AG10803 (cell line): ENCODE measurements at regions not wholly inside any gene's neighbourhood (a gene's known extent, or its start where the extent isn't known, plus 50 kb on each side); places are given as distances from the start of the nearest gene placed in this dataset.
"Not testable (repeated sequence)": the region's sequence is repeated elsewhere in the genome, so short reads cannot be mapped to it uniquely, and the experiment has no call there.

Experiments
- DNase-seq: peaks from one replicate; pipeline ENCODE4 v3.0.0; 2010; ENCODE audit warnings: low read depth
- H3K4me3 ChIP-seq: 2 replicates; pipeline ENCODE4 v1.5.1; 2011; ENCODE audit warnings: mild to moderate bottlenecking, low read length, control low read depth
- TF ChIP-seq, protein P1 (sequence below): conservative IDR thresholded peaks from 2 replicates; pipeline ENCODE4 v1.5.1; 2011; ENCODE audit warnings: mild to moderate bottlenecking, low read length, control low read depth, inconsistent platforms

GRCh38 chr7:81873559-81873958 is 103.7 kb upstream of the HGF start:
- H3K4me3 ChIP-seq, result no peak overlapping the region
- TF ChIP-seq, protein P1, sequence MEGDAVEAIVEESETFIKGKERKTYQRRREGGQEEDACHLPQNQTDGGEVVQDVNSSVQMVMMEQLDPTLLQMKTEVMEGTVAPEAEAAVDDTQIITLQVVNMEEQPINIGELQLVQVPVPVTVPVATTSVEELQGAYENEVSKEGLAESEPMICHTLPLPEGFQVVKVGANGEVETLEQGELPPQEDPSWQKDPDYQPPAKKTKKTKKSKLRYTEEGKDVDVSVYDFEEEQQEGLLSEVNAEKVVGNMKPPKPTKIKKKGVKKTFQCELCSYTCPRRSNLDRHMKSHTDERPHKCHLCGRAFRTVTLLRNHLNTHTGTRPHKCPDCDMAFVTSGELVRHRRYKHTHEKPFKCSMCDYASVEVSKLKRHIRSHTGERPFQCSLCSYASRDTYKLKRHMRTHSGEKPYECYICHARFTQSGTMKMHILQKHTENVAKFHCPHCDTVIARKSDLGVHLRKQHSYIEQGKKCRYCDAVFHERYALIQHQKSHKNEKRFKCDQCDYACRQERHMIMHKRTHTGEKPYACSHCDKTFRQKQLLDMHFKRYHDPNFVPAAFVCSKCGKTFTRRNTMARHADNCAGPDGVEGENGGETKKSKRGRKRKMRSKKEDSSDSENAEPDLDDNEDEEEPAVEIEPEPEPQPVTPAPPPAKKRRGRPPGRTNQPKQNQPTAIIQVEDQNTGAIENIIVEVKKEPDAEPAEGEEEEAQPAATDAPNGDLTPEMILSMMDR, result no peak
- peak; percentile 74 for DNase-seq

DNA sequence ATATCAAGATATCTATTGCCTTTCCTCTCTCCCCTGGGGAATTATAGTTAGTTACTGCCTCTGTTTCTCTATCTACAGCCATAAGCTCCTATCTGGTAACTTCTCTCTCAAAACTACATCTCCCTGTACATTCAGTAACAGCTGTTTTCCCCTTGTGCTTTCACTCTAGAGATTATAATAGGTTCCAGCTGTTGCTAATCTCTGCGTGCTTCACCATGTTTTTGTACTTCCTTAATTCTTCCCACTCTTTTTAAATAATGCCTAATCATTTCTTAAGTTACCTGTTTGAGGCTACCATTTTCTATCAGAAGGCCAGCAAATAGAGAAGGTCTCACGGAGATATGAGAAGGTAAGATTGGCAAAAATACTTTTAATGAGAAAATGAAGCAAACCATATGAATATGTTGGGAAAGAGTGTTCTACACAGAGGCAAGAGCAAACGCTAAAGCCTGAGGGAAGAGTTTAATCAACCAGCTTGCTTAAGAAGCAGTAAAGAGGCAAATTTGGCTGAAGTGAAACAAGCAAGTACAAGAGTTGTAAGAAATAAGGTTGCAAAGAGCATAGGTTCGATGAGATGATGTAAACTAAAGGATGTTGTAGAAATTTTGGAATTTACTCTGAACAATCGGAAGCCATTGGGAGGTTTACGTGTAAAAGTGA is 101.9 kb upstream of the HGF start:
- TF ChIP-seq, protein P1, result no peak
- no peak overlapping the region for H3K4me3 ChIP-seq
- DNase-seq, result peak; percentile 39

- H3K4me3 ChIP-seq, result no peak overlapping the region
- TF ChIP-seq, protein P1, result no peak
- DNase-seq, result no peak
These were observed 100.8 kb upstream of the HGF start for GRCh38 chr7:81870608-81871007.

- H3K4me3 ChIP-seq, result no peak overlapping the region
- TF ChIP-seq, protein P1, result no peak
- DNase-seq, result peak; percentile 48
These were observed 99.8 kb upstream of the HGF start for GRCh38 chr7:81869670-81870069.

- DNase-seq, result no peak
These were observed 95.9 kb upstream of the HGF start for GRCh38 chr7:81865754-81866153.

GRCh38 chr7:81859433-81859832 is 89.6 kb upstream of the HGF start:
- H3K4me3 ChIP-seq, result no peak overlapping the region
- TF ChIP-seq, protein P1, result no peak
- no peak for DNase-seq

More at GRCh38 chr7:81865754-81866153, 95.9 kb upstream of the HGF start:
- no peak overlapping the region for H3K4me3 ChIP-seq
- TF ChIP-seq, protein P1, result no peak

- DNase-seq, H3K4me3 ChIP-seq: not testable (repeated sequence)
These were observed 89.0 kb upstream of the HGF start for GRCh38 chr7:81858820-81859219.
